GM19025 (cell line): ENCODE measurements at regions not wholly inside any gene's neighbourhood (a gene's known extent, or its start where the extent isn't known, plus 50 kb on each side); places are given as distances from the start of the nearest gene placed in this dataset.
A peak's percentile ranks its signal among the peaks of the same experiment; 100 is the strongest.
"Not testable (repeated sequence)": the region's sequence is repeated elsewhere in the genome, so short reads cannot be mapped to it uniquely, and the experiment has no call there.

Experiments used
- ATAC-seq: cut with Tn5 transposase; IDR thresholded peaks from one replicate; pipeline ENCODE4 v1.9.1; 2021; ENCODE audit warnings: mild to moderate bottlenecking, low read depth, moderate library complexity; ENCODE audit not compliant: unreplicated experiment

DNA sequence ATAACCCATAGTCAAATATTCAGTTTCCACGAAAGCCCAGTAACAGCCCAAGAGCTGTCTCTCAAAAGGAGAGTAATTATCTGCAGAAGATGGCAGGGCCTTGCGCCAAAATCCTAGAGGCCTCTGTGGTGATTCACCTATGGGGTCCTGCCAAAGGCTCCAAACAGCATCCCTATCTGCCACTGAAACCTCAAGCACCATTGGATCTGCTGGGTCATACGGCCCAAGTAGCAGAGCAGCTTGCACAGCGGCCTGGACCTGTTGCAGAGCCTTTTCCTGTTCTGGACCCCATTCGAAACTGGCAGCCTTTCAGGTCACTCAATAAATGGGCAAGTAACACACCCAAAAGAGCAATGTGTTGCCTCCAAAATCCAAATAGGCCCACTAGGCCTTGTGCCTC, 183.2 kb upstream of the IPO5 start:
- not testable (repeated sequence) for ATAC-seq

DNA sequence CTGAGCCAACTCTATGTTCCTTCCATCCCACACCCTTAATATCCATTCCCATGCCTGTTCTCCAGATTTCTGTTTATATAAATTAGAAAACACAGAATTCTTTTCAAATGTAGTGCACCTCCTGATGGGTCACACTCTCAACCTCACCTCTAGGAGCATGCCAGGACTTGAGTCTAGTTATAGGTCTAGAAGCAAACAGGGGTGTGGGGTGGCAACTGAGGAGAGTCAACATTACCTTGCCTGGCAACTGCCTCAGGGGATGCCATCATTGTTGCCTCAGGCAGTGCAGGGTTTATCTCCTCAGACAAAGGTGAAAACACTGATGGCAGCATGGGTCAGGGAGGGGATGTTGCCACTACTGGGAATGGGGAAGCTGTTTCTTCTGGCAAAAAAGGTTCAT, 181.0 kb upstream of the IPO5 start:
- ATAC-seq, result not testable (repeated sequence)

DNA sequence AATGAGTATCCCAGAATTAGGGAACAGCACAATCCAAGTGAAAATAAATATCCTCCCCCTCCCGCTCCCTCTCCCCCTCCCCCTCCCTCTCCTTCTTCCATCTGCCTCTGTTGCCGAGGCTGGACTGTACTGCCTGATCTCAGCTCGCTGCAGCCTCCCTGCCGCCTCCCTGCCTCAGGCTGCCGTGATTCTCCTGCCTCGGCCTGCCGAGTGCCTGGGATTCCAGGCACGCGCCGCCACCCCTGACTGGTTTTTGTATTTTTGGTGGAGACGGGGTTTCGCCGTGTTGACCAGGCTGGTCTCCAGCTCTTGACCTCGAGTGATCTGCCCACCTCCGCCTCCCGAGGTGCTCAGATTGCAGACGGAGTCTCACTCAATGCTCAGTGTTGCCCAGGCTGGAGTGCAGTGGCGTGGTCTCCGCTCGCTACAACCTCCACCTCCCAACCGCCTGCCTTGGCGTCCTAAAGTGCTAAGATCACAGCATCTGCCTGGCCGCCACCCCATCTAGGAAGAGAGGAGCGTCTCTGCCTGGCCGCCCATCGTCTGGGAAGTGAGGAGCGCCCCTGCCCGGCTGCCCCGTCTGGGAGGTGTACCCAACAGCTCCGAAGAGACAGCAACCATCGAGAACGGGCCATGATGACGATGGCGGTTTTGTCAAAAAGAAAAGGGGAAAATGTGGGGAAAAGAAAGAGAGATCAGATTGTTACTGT, 178.9 kb upstream of the IPO5 start:
- ATAC-seq, result not testable (repeated sequence)

DNA sequence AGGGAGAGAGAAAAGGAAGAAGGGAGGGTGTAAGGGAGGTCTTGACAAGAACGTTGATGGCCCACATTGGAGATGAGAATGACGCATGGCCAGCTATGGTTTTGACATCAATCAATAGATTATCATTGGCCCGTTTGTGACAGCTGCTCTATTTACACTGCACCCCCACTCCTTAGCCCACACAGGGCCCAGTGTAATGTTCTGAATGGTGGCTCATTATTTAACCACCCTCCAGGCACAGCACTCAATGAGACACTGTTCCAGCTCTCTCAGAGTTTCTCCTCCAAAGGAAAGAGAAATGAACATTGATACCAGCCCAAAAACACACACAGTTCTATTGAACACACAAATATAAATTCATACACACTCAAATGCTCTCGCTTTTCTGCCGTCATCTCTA, 173.0 kb upstream of the IPO5 start:
- no peak for ATAC-seq

DNA sequence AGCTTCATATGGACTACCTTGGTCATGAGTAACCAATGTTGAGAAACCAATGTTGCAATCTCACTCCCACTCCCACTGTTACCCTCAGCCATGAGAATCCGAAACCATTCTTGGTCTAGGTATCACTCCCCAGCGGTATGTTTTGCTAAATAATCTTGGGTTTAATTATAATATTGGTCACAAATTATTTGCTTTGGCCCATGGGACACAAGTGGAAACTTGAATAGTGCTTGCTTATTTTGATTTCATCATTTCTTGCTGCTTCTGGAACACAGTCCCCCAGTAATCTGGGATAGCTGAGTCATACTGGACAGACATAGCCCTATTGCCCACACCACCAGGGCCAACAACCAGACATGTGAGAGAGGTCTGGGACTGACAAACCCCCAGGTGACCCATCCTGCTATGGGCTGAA, 171.6 kb upstream of the IPO5 start:
- ATAC-seq, result no peak

DNA sequence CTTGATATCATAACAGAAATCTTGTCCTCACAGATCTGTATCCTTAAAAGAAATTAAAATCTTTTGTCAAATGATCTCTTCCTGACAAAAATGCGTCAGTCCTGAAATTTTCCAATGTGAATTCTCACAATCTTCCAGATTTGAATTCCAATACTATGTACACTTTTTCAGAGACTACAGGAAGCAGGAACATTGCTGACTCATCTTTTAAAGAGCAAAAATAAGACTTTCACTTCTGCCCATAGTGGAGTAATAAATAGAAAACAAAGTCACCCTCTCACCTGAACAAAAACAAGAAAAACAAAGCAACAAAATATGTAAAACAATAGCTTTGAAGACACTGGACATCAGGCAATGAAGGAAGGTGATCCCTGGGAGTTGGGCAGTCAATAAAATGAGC, 167.0 kb upstream of the IPO5 start:
- no peak for ATAC-seq

DNA sequence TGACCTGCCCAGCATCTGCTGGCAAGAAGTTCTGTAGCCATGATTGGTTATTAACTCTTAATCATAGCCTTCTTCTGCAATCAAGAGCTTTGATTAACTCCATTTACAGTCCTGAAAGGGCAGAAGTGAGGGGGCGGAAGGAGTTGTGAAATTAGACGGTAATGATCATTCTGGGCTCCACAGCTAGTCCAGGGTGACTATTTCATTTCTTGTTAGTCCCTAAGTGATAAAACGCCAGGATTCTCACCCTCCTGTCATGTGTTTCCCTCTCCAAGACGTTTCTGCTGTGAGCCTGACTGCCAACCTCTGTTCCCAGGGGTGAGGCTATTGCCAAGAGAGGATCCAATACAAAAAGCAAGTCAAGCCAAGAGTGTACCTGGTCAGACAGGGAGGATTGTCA, 155.9 kb upstream of the IPO5 start:
- ATAC-seq, result no peak

DNA sequence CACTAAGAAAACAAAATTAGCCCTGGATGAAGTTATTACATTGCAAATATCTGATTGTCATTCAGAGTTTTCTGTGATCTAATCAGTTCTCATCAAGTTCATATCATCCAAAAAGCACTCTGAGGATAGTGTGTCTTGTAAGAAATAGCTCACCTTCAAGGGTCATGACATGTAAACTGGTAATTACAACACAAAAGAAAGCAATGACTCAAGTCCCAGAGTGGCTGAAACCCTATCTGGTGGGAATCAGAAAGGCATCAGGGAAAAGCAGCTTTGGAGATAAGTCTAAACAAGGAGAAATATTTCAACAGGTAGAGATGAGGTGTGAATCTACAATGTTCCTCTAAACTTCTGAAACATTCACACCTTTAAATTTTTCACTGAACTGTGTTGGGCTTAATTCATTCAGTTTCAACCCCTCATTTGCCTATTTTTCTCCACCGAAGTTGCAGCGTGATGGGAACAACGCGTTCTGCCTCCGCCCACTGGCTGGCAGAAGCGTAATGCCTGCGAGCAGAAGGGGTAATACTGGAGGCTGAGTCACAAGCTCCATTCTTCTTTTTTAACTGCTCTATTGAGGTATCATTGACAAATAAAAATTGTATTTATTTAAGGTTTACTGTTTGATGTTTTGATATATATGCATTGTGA, 155.2 kb upstream of the IPO5 start:
- no peak for ATAC-seq

DNA sequence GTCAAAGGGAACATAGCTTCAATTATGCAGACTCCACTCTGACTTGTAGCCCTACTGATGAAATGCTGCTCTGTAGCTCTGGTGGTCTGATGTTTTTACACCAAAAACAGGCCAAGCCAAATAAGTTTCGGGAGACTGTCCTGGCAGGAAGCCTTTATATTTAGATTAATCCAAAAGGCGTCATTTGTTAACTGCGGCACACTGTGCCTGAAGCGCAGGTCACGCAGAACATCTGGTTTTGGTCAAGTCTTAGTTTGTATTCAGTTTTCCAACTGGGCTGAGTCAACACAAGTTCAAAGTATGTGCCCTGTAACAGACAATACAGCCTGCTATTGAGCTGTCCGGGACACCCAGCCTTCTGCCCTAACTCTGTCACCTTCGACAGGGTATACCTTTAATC, 154.6 kb upstream of the IPO5 start:
- no peak for ATAC-seq

DNA sequence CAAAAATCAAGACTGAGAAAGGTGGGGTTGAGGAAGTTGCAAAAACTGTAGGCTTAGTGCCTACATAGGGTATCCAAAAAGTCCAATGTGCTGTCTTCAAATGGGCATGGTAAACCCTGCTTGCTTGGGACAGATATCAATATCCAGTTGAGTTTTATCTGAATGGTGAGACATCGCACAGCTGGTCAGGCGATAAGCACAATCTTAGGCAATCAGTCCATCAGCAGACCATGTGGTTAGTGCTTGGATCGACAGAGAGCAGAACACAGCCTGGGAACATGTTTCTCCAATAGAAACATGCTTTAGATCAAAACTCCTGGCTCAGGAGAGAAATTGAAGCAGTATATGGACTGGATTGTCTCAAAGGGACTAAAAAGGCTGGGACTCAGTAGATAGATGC, 151.3 kb upstream of the IPO5 start:
- no peak for ATAC-seq

DNA sequence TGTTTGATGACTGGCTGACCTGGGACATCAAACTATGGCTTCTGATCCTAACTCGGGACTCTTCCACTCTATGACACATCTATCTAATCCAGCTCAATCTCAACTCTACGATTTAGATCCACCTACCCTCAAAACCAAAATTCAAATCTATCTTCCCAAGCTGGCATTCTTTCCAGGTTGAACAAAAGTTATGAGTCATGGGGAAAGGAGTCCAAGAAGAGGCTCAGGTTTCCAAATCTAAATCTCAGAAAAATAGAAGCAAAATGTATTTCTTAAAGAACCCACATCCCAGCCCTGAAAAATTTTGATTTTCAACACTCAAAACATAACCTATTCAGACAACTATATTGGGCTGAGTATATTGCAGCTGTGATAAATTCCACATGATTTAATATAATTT, 143.9 kb upstream of the IPO5 start:
- no peak for ATAC-seq

DNA sequence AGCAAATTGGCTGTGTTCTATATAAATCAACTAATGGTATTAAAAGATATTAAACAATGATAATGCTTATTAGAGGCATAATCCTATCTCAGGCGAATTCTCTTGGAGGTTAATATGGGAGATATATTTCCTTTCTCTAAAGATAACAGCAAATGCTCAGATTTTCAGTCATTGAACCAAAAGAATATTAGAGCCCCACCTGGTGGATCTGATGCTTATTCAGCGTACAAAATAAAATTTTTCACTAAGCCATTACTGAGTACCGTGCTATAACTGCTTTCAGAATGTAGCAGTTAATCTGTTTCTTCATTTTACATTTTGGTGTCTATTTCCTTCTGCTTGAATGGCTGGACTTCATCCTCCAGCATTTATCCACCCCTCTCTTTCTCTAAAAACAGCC, 143.3 kb upstream of the IPO5 start:
- ATAC-seq, result no peak

DNA sequence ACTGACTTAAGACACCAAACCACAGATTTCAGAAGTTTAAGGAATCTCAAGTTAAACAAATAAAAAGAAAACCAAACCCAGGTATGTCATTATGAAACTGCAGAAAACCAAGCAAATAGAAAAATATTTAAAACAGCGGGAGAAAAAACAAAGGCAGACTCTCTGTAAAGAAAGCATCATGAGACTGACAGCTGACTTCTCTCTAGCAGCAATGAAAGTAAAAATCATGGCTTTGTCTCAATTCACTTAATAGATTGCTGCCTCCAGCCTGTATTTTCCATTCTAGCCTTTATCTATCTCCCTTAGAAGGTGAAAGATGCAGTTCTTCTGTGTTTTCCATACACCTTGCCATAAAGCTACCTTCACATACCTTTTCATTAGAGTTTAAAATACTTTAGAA, 131.1 kb upstream of the IPO5 start:
- no peak for ATAC-seq

DNA sequence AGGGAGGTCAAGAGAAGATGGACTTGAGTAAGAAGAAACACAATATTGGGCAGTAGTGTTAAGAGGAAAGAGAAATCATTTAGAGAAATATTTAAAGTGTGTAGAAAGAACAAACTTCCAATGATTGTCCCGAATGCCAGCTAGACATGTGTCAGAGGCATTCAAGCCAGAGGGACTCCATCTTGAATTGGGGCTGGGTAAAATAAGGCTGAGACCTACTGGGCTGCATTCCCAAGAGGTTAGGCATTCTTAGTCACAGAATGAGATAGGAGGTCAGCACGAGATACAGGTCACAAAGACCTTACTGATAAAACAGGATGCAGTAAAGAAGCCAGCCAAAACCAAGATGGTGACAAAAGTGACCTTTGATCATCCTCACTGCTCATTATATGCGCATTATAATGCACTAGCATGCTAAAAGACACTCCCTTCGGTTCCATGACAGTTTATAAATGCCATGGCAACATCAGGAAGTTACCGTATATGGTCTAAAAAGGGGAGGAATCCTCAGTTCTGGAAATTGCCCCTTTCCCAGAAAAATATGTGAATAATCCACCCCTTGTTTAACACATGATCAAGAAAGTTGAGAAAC, 127.0 kb upstream of the IPO5 start:
- no peak for ATAC-seq

DNA sequence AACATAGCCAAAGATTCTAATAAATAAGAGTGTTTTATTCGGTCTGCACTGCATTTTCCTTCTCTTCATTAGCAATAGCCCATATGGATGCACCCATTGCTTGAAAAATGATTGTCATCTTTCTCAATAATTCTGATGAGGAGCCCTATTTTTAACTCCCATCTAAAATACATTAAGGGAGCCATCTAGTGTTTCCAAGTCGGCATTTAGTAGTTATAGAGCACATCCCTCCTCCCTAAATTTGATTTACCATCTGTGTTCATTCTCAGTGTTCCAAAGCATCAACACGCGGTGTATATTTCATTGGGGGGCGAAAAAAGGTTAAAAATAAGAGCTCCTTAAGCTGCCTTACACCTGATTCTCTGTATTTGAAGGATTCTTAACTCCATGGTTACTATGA, 119.2 kb upstream of the IPO5 start:
- ATAC-seq, result no peak

DNA sequence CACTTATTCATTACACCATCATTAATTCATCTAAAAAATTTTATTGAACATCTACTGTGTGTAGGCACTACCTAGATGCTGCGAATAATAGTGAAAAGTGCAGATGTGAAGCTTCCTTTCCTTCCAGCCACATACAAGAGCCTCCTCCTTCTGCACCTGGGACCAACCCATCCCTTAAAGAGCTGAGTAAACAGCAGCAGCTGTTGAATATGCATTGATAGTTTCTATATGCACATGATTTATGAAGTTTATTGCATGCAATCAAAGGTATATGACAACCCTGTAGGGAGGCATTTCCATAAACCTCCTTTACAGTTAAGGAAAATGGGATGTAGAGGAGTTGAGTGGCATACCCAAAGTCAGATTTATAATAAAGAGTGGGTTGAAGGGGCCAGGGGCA, 110.3 kb upstream of the IPO5 start:
- ATAC-seq, result no peak

DNA sequence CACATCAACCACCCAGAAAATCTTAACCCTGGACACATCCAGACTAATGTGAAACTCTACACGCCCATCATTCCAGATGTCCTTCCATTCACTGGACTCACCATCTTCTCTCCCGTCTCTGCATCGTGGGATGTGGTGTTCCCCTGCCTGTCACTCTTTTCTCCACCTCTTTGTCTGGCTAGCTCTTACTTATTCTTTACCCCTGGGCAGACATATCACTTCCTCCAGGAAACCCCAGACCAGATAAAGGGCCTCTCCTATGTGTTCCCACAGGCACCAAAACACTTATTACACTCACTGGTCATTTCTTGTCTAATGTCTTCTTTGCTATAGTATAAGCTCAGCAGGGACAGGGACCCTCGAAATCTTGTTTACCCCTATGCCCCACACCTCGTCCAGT, 109.3 kb upstream of the IPO5 start:
- ATAC-seq, result no peak

DNA sequence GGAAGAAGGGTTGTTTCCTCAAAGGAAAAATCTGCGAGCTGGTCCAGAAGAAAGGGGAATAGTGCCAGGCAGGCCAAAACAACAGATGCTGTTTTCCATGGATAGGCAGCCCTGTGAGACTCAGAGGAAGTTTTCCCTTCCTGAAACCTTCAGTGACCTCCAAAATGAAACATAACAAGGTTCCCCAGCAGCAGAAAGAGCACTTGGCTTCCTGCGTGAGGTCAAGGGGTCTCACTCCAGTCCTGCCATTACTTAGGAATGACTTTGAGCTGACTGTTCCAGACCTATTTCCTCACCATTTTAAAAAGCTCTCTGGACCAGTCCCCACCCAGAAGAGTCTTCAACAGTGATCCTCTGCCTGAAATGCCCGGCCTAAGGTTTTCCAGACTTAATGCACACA, 104.6 kb upstream of the IPO5 start:
- ATAC-seq, result no peak

DNA sequence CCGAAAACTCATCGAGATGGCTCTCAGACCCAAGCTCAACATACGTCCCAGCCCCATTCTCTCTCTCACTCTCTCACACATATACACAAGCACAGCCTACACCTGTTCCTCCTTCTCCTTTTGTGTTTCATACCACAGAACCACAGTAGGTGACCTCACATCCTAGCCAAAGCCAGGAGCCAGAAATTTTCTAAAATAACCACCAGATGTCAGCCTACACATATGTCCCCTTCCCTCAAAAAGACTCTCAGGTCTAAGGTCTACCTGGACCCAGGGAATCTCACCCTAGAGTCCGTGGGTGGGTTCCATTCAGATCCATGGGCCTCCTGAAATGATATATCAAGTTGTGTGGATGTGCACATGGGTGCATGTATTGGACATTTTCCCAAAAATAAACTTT, 104.2 kb upstream of the IPO5 start:
- peak; percentile 61 for ATAC-seq

DNA sequence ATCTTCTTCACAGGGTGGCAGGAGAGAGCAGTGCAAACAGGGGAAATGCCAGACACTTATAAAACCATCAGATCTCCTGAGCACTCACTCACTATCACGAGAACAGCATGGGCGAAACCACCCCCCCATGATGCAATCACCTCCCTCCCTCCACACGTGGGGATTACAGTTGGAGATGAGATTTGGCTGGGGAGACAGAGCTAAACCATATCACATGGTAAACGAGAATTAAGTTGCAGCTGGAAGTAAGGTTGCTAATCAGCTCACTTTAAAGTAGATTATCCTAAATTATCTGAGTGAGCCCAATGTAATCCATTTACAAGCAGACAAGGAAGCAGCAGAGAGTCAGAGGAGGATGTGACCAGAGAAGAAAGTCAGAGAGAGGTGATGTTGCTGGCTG, 102.2 kb upstream of the IPO5 start:
- ATAC-seq, result no peak

DNA sequence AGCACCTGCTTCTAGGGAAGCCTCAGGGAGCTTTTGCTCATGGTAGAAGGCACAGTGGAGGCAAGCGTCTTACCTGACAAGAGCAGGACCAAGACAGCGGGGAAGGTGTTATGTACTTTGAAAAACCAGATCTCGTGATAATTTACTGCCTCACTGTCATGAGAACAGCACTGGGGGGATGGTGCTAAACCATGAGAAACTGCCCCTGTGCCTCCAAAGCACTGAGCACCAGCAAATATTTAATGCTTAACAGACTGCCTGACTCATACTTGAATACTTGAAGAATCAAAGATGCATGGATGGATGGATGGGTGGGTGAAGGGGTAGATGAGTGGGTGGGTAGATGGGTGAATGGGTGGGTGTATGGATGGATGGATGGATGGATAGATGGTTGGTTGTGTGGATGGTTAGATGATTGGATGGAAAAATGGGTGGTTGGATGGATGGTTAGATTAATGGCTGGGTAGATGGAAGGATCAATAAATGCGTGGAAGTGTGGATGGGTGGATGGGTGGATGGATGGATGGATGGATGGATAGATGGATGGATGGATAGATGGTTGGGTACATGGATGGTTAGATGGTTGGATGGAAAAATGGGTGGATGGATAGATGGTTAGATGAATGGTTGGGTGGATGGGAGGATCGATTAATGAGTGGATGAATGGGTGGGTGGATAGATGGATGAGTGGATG, 101.1 kb upstream of the IPO5 start:
- ATAC-seq, result no peak

DNA sequence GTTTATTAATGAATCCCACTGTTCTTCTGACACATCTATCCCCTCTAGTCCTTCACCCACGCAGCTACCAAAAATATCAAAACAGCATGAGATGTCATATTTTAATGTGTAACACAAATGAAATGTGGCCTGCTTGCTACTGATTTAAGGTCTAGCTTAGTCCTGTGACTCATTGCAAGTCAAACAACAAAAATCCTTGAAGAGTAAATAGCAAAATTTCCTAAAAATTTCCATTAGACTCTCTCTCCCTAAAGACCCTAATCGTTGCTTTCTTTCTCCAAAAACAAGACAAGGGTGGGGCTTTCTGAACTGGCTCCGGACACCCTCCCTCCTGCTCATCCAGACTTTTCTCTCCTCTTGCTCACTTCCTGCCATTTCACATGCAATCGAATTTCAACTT, 99.9 kb upstream of the IPO5 start:
- no peak for ATAC-seq
